OCI-LY7 (cell line): ENCODE measurements at regions not wholly inside any gene's neighbourhood (a gene's known extent, or its start where the extent isn't known, plus 50 kb on each side); places are given as distances from the start of the nearest gene placed in this dataset.
A peak's percentile ranks its signal among the peaks of the same experiment; 100 is the strongest.
"Not testable (repeated sequence)": the region's sequence is repeated elsewhere in the genome, so short reads cannot be mapped to it uniquely, and the experiment has no call there.

ENCODE experiments used
- BruUV-seq: library from RNA; stranded (reverse); fragments of 400-500 nt; replicated peaks from 2 replicates; lab custom pipeline; 2021; lab: Mats Ljungman, UMichigan
- CTCF ChIA-PET: fragments of 300-600 bp; sonication (Branson Sonifier 250); formaldehyde crosslinking; loops from one replicate; lab custom pipeline; 2022; ENCODE audit warnings: antibody characterized with exemption; ENCODE audit not compliant: unreplicated experiment; lab: Charles Lee
- POLR2A ChIA-PET: fragments of 300-600 bp; sonication (Branson Sonifier 250); formaldehyde crosslinking; loops from one replicate; lab custom pipeline; 2022; ENCODE audit warnings: antibody characterized with exemption; lab: Charles Lee
- DNase-seq: peaks from one replicate; pipeline ENCODE4 v3.0.0-alpha.2; 2015; ENCODE audit warnings: low spot score
- H2AFZ ChIP-seq: fragments of 200-600 bp; sonication (generic), shearing (Covaris generic); 2 replicates; pipeline ENCODE4 v1.6.1; 2014; ENCODE audit warnings: mild to moderate bottlenecking, antibody characterized with exemption, low read length, moderate library complexity
- H3K27ac ChIP-seq: fragments of 200-600 bp; sonication (generic); 2 replicates; pipeline ENCODE4 v1.5.1; 2014; ENCODE audit warnings: mixed run types, low read depth, mild to moderate bottlenecking, moderate library complexity, low read length, inconsistent platforms; ENCODE audit not compliant: poor library complexity, severe bottlenecking
- H3K36me3 ChIP-seq: fragments of 200-600 bp; sonication (generic); 2 replicates; pipeline ENCODE4 v1.6.1; 2014; ENCODE audit warnings: mild to moderate bottlenecking, antibody characterized with exemption, low read length, moderate library complexity, mixed read lengths; ENCODE audit not compliant: insufficient read depth
- H3K4me1 ChIP-seq: fragments of 200-600 bp; sonication (generic); 2 replicates; pipeline ENCODE4 v1.5.1; 2014; ENCODE audit warnings: mild to moderate bottlenecking, low read length; ENCODE audit not compliant: insufficient read depth, poor library complexity, severe bottlenecking
- H3K4me2 ChIP-seq: fragments of 200-600 bp; sonication (generic); 2 replicates; pipeline ENCODE4 v1.6.1; 2014; ENCODE audit warnings: mild to moderate bottlenecking, low read length
- H3K4me3 ChIP-seq: fragments of 200-600 bp; sonication (generic); 2 replicates; pipeline ENCODE4 v1.5.1; 2014; ENCODE audit warnings: mild to moderate bottlenecking, low read depth, low read length; ENCODE audit not compliant: poor library complexity, severe bottlenecking
- H3K79me2 ChIP-seq: fragments of 200-600 bp; sonication (generic); 2 replicates; pipeline ENCODE4 v1.6.1; 2016; ENCODE audit warnings: low read depth, mild to moderate bottlenecking, low read length, moderate library complexity, mixed read lengths; ENCODE audit not compliant: insufficient read depth
- H3K9me2 ChIP-seq: fragments of 200-600 bp; sonication (generic); 2 replicates; pipeline ENCODE4 v1.6.1; 2016; ENCODE audit warnings: mild to moderate bottlenecking, low read length, mixed read lengths; ENCODE audit not compliant: insufficient read depth
- H3K9me3 ChIP-seq: fragments of 200-600 bp; sonication (generic); 2 replicates; pipeline ENCODE4 v1.6.1; 2014; ENCODE audit warnings: mild to moderate bottlenecking, mixed run types, low read length, mixed read lengths
- H4K20me1 ChIP-seq: fragments of 200-600 bp; sonication (generic); 2 replicates; pipeline ENCODE4 v1.6.1; 2014; ENCODE audit warnings: mild to moderate bottlenecking, antibody characterized with exemption, low read length, moderate library complexity, mixed read lengths; ENCODE audit not compliant: insufficient read depth
- CTCF ChIP-seq: fragments of 200-600 bp; sonication (generic); conservative IDR thresholded peaks from 2 replicates; pipeline ENCODE4 v1.5.1; 2014; ENCODE audit warnings: mild to moderate bottlenecking, antibody characterized with exemption, low read length, moderate library complexity, mixed read lengths
- EZH2phosphoT487 ChIP-seq: fragments of 200-600 bp; sonication (generic); IDR thresholded peaks from 2 replicates; pipeline ENCODE4 v1.6.1; 2018; ENCODE audit warnings: low read depth, borderline replicate concordance, mild to moderate bottlenecking, mixed run types, antibody characterized with exemption, low read length, moderate library complexity, mixed read lengths
- intact Hi-C: fragments of 100-400 bp; cut with micrococcal nuclease; formaldehyde crosslinking; loops from one replicate; pipeline ENCODE4 v1.10.0; 2022; ENCODE audit not compliant: unreplicated experiment

- peak; percentile 0 for DNase-seq
- H3K4me3 ChIP-seq = no peak overlapping the region
- H2AFZ ChIP-seq = no peak overlapping the region
- intact Hi-C loops = no loop called here
- no peaks in the 10 kb centered on the region for H3K79me2 ChIP-seq
- H3K36me3 ChIP-seq = no peaks in the 10 kb centered on the region
- no peaks in the 10 kb centered on the region for H3K9me3 ChIP-seq
- CTCF ChIA-PET = no interaction called here
- no peak for TF ChIP-seq EZH2phosphoT487
- TF ChIP-seq CTCF = 0 out of 2 replicates have a peak, but pooled peaks have one; percentile 29
- no peaks in the 10 kb centered on the region for H4K20me1 ChIP-seq
- H3K4me2 ChIP-seq = no peak overlapping the region
- H3K4me1 ChIP-seq = no peaks in the 10 kb centered on the region
- no peaks in the 10 kb centered on the region for H3K9me2 ChIP-seq
- POLR2A ChIA-PET = no interaction called here
- no TSS peak for BruUV-seq
- H3K27ac ChIP-seq = no peak overlapping the region
These were observed 224.2 kb upstream of the HSFY2 start for GRCh38 chrY:18997635-18998240.

GRCh38 chrY:18993480-18993879 is 219.9 kb upstream of the HSFY2 start:
- no peak overlapping the region for H2AFZ ChIP-seq
- H3K9me3 ChIP-seq = no peaks in the 10 kb centered on the region
- ChIA-PET POLR2A (no interaction called here), CTCF (no interaction called here)
- H4K20me1 ChIP-seq = no peaks in the 10 kb centered on the region
- BruUV-seq = no TSS peak
- H3K9me2 ChIP-seq = no peaks in the 10 kb centered on the region
- intact Hi-C loops = no loop called here
- no peaks in the 10 kb centered on the region for H3K79me2 ChIP-seq
- no peak overlapping the region for H3K4me2 ChIP-seq
- DNase-seq = no peak
- H3K36me3 ChIP-seq = no peaks in the 10 kb centered on the region
- H3K4me3 ChIP-seq = no peak overlapping the region
- H3K27ac ChIP-seq = no peak overlapping the region
- H3K4me1 ChIP-seq = no peaks in the 10 kb centered on the region
- TF ChIP-seq EZH2phosphoT487 (no peak), CTCF (no peak)

GRCh38 chrY:18992684-18993083 is 219.1 kb upstream of the HSFY2 start:
- BruUV-seq, CTCF ChIA-PET, H4K20me1 ChIP-seq, H3K9me3 ChIP-seq, H2AFZ ChIP-seq, H3K36me3 ChIP-seq, intact Hi-C loops, POLR2A ChIA-PET, H3K79me2 ChIP-seq, H3K4me2 ChIP-seq, H3K9me2 ChIP-seq, H3K4me3 ChIP-seq, H3K4me1 ChIP-seq, DNase-seq, H3K27ac ChIP-seq: not testable (repeated sequence)
